ENCODE measurements at regions not wholly inside any gene's neighbourhood (a gene's known extent, or its start where the extent isn't known, plus 50 kb on each side); places are given as distances from the start of the nearest gene placed in this dataset.

GRCh38 chr2:38131676-38132075, 55.7 kb upstream of the CYP1B1 start:
- H3K4me3 ChIP-seq (ENCODE audit: insufficient read depth, low read depth, low read length) = no peak overlapping the region
- no peaks in the 10 kb centered on the region for H3K36me3 ChIP-seq (replicated peaks; ENCODE audit: control insufficient read depth, insufficient read depth, low read length)
- no peak for DNase-seq
- H3K27me3 ChIP-seq (ENCODE audit: control insufficient read depth, insufficient read depth, low read length) = no peaks in the 10 kb centered on the region

- Histone ChIP-seq H3K27me3 (ENCODE audit: control insufficient read depth, insufficient read depth, low read length) (no peaks in the 10 kb centered on the region), H3K36me3 (replicated peaks; ENCODE audit: control insufficient read depth, insufficient read depth, low read length) (no peaks in the 10 kb centered on the region), H3K4me3 (ENCODE audit: insufficient read depth, low read depth, low read length) (no peak overlapping the region)
- no peak for DNase-seq
These were observed 54.9 kb upstream of the CYP1B1 start for GRCh38 chr2:38130876-38131275.

GRCh38 chr2:38129987-38130386, 54.0 kb upstream of the CYP1B1 start:
- H3K36me3 ChIP-seq (replicated peaks; ENCODE audit: control insufficient read depth, insufficient read depth, low read length) = no peaks in the 10 kb centered on the region
- DNase-seq = no peak
- no peak overlapping the region for H3K4me3 ChIP-seq (ENCODE audit: insufficient read depth, low read depth, low read length)
- H3K27me3 ChIP-seq (ENCODE audit: control insufficient read depth, insufficient read depth, low read length) = no peaks in the 10 kb centered on the region

GRCh38 chr2:38129481-38129880, 53.5 kb upstream of the CYP1B1 start:
- no peak for DNase-seq
- H3K36me3 ChIP-seq (replicated peaks; ENCODE audit: control insufficient read depth, insufficient read depth, low read length) = no peaks in the 10 kb centered on the region
- H3K27me3 ChIP-seq (ENCODE audit: control insufficient read depth, insufficient read depth, low read length) = no peaks in the 10 kb centered on the region
- no peak overlapping the region for H3K4me3 ChIP-seq (ENCODE audit: insufficient read depth, low read depth, low read length)

- no peak for DNase-seq
- H3K27me3 ChIP-seq (ENCODE audit: control insufficient read depth, insufficient read depth, low read length) = no peaks in the 10 kb centered on the region
- no peak overlapping the region for H3K4me3 ChIP-seq (ENCODE audit: insufficient read depth, low read depth, low read length)
- H3K36me3 ChIP-seq (replicated peaks; ENCODE audit: control insufficient read depth, insufficient read depth, low read length) = no peaks in the 10 kb centered on the region
These were observed 52.7 kb upstream of the CYP1B1 start for GRCh38 chr2:38128653-38129052.

GRCh38 chr2:38127277-38127676, 51.3 kb upstream of the CYP1B1 start:
- Histone ChIP-seq H3K4me3 (ENCODE audit: insufficient read depth, low read depth, low read length) (no peak overlapping the region), H3K36me3 (replicated peaks; ENCODE audit: control insufficient read depth, insufficient read depth, low read length) (no peaks in the 10 kb centered on the region)
- DNase-seq = no peak

GRCh38 chr2:38125842-38126241, 49.9 kb upstream of the CYP1B1 start:
- Histone ChIP-seq H3K27me3 (ENCODE audit: control insufficient read depth, insufficient read depth, low read length) (no peaks in the 10 kb centered on the region), H3K36me3 (replicated peaks; ENCODE audit: control insufficient read depth, insufficient read depth, low read length) (no peaks in the 10 kb centered on the region), H3K4me3 (ENCODE audit: insufficient read depth, low read depth, low read length) (no peak overlapping the region)
- no peak for DNase-seq

More at GRCh38 chr2:38127277-38127676, 51.3 kb upstream of the CYP1B1 start:
- H3K27me3 ChIP-seq (ENCODE audit: control insufficient read depth, insufficient read depth, low read length) = no peaks in the 10 kb centered on the region

All from H7 (cell line).